ENCODE measurements at regions not wholly inside any gene's neighbourhood (a gene's known extent, or its start where the extent isn't known, plus 50 kb on each side); places are given as distances from the start of the nearest gene placed in this dataset.

GRCh38 chr10:110373857-110374654 lies 69.3 kb upstream of the SMNDC1 start:
- no peaks in the 10 kb centered on the region for H3K27me3 ChIP-seq (ENCODE audit: control insufficient read depth, insufficient read depth, low read length)
- H3K4me1 ChIP-seq (ENCODE audit: control insufficient read depth, insufficient read depth, low read length) = peaks cover 10% of the 10 kb centered on the region
- DNase-seq (ENCODE audit: low read depth in 4 of 6, low spot score in 6 of 6) = no peak
- WGBS (ENCODE audit: insufficient coverage) = 97% methylated on average over 5 of the region's 8 CpGs
- H3K4me3 ChIP-seq (ENCODE audit: low read depth, low read length) = no peak overlapping the region
- H3K27ac ChIP-seq (ENCODE audit: low read depth, low read length) = no peak overlapping the region
- H3K36me3 ChIP-seq (ENCODE audit: control insufficient read depth, insufficient read depth, low read length) = no peaks in the 10 kb centered on the region
- no peaks in the 10 kb centered on the region for H3K9me3 ChIP-seq (ENCODE audit: control insufficient read depth, insufficient read depth, low read length)

DNA sequence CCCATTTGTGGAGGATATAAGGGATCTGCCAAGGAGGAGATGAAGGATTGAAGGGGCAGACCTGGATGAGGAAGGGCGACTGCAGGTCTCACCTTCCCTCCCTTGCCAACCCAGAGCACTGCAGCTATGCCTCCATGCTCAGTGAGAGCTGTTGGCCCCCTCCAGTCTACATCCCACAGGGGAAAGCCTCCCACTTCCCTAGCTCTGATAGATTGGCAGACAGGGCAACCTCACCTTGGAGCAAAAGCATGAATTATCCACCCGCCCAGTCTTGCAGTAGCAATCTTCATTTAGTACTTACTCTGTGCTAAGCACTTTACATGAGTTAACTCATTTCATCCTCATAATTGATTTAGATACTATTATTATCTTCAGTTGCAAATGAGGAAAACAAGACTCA lies 70.4 kb upstream of the SMNDC1 start:
- Histone ChIP-seq H3K4me1 (ENCODE audit: control insufficient read depth, insufficient read depth, low read length) (peaks cover 10% of the 10 kb centered on the region), H3K27ac (ENCODE audit: low read depth, low read length) (no peak overlapping the region), H3K9me3 (ENCODE audit: control insufficient read depth, insufficient read depth, low read length) (no peaks in the 10 kb centered on the region), H3K36me3 (ENCODE audit: control insufficient read depth, insufficient read depth, low read length) (no peaks in the 10 kb centered on the region), H3K27me3 (ENCODE audit: control insufficient read depth, insufficient read depth, low read length) (no peaks in the 10 kb centered on the region), H3K4me3 (ENCODE audit: low read depth, low read length) (no peak overlapping the region)
- no peak for DNase-seq (ENCODE audit: low read depth in 4 of 6, low spot score in 6 of 6)
- WGBS (ENCODE audit: insufficient coverage) = no CpG with 5 or more reads among the region's 2 CpGs

DNA sequence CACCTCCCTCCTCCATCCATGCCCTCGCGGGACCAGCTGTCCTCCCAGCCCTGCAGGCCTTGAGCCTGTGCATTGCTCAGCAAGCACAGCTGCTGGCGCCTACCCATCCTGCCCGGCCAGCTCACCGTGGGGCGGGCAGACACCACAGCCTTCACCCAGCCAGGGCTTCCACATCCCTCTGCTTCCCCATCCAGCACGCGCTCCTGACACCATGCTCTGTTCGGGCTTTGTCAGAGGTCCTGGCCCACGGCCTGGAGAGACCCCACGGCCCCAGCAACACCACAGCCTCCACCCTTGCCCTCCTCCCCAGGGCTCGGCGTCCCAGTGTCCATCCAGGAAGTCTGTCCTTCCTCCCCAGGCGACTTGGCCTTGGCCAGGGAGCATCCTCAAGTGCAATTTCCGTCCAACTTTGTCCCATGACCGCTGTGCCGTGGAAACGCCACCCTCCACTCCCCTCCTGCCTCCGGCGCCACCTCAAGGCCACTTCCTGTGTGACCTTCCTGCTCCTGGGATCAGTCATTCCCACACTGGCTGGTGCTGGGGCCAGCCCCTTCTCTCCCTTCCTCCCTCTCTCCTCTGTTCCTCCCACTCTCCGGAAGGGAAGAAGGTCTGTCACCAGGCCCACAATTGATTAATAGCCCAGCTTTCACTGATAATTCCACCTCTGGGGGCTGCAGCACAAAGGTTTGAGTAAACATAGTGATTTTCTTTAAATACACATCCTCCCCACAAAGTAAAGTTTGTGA lies 71.5 kb upstream of the SMNDC1 start:
- H3K4me1 ChIP-seq (ENCODE audit: control insufficient read depth, insufficient read depth, low read length) = peaks cover 10% of the 10 kb centered on the region
- DNase-seq (ENCODE audit: low read depth in 4 of 6, low spot score in 6 of 6) = no peak
- no peaks in the 10 kb centered on the region for H3K27me3 ChIP-seq (ENCODE audit: control insufficient read depth, insufficient read depth, low read length)
- H3K27ac ChIP-seq (ENCODE audit: low read depth, low read length) = no peak overlapping the region
- H3K4me3 ChIP-seq (ENCODE audit: low read depth, low read length) = no peak overlapping the region
- no peaks in the 10 kb centered on the region for H3K36me3 ChIP-seq (ENCODE audit: control insufficient read depth, insufficient read depth, low read length)
- 77% methylated on average over 20 of the region's 21 CpGs for WGBS (ENCODE audit: insufficient coverage)
- H3K9me3 ChIP-seq (ENCODE audit: control insufficient read depth, insufficient read depth, low read length) = no peaks in the 10 kb centered on the region

DNA sequence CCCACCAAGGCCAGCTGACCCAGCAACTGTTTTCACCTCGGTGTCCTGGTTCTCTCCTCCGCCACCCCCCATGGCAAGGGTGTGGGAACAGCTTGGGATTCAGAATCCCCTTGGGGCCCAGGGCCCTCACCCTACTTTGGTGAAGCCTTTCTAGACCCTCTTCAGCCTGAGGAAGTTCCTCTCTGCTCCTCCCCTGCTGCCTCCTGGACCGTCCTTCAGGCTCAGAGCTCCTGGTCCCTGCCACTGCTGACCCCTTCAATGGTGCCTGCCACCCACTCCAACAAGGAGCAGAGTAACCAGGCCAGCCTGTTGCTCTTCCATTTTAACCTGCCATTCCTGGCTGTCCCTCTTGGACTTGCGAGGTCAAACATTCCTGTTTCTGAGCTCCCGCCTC lies 72.0 kb upstream of the SMNDC1 start:
- DNase-seq (ENCODE audit: low read depth in 4 of 6, low spot score in 6 of 6) = no peak
- 76% methylated on average over 4 of the region's 5 CpGs for WGBS (ENCODE audit: insufficient coverage)
- Histone ChIP-seq H3K4me1 (ENCODE audit: control insufficient read depth, insufficient read depth, low read length) (peaks cover 10% of the 10 kb centered on the region), H3K27me3 (ENCODE audit: control insufficient read depth, insufficient read depth, low read length) (no peaks in the 10 kb centered on the region), H3K9me3 (ENCODE audit: control insufficient read depth, insufficient read depth, low read length) (no peaks in the 10 kb centered on the region), H3K4me3 (ENCODE audit: low read depth, low read length) (no peak overlapping the region), H3K27ac (ENCODE audit: low read depth, low read length) (no peak overlapping the region), H3K36me3 (ENCODE audit: control insufficient read depth, insufficient read depth, low read length) (no peaks in the 10 kb centered on the region)

DNA sequence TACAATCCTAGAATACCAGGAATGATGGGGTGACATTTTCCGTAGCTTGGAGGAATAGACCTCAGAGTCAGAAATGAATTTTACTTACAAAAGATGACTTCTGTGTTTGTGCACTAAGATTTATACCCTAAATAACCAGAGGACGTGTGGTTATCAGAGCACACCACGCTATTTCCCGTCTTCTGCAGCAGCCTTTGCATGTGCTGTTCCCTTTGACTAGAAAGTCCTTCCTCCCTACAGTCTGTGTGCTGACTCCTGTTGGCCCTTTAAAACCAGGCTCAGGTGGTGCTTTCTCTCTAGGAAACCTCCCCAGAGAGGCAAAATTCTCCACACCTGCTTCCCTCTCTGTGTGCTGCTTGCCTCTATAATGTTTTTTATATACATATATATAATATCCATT lies 73.3 kb upstream of the SMNDC1 start:
- WGBS (ENCODE audit: insufficient coverage) = 92% methylated on average over 3 of the region's 4 CpGs
- Histone ChIP-seq H3K9me3 (ENCODE audit: control insufficient read depth, insufficient read depth, low read length) (no peaks in the 10 kb centered on the region), H3K27me3 (ENCODE audit: control insufficient read depth, insufficient read depth, low read length) (no peaks in the 10 kb centered on the region), H3K27ac (ENCODE audit: low read depth, low read length) (no peak overlapping the region), H3K4me1 (ENCODE audit: control insufficient read depth, insufficient read depth, low read length) (peaks cover 10% of the 10 kb centered on the region), H3K36me3 (ENCODE audit: control insufficient read depth, insufficient read depth, low read length) (no peaks in the 10 kb centered on the region), H3K4me3 (ENCODE audit: low read depth, low read length) (no peak overlapping the region)
- no peak for DNase-seq (ENCODE audit: low read depth in 4 of 6, low spot score in 6 of 6)

GRCh38 chr10:110378533-110379108 lies 73.9 kb upstream of the SMNDC1 start:
- H3K4me3 ChIP-seq (ENCODE audit: low read depth, low read length) = no peak overlapping the region
- H3K27me3 ChIP-seq (ENCODE audit: control insufficient read depth, insufficient read depth, low read length) = no peaks in the 10 kb centered on the region
- DNase-seq (ENCODE audit: low read depth in 4 of 6, low spot score in 6 of 6) = no peak
- H3K4me1 ChIP-seq (ENCODE audit: control insufficient read depth, insufficient read depth, low read length) = peaks cover 10% of the 10 kb centered on the region
- no peak overlapping the region for H3K27ac ChIP-seq (ENCODE audit: low read depth, low read length)
- H3K9me3 ChIP-seq (ENCODE audit: control insufficient read depth, insufficient read depth, low read length) = no peaks in the 10 kb centered on the region
- 83% methylated on average over 1 of the region's 6 CpGs for WGBS (ENCODE audit: insufficient coverage)
- H3K36me3 ChIP-seq (ENCODE audit: control insufficient read depth, insufficient read depth, low read length) = no peaks in the 10 kb centered on the region

GRCh38 chr10:110379831-110380230 lies 75.1 kb upstream of the SMNDC1 start:
- Histone ChIP-seq H3K9me3 (ENCODE audit: control insufficient read depth, insufficient read depth, low read length) (no peaks in the 10 kb centered on the region), H3K4me3 (ENCODE audit: low read depth, low read length) (no peak overlapping the region), H3K4me1 (ENCODE audit: control insufficient read depth, insufficient read depth, low read length) (peaks cover 10% of the 10 kb centered on the region), H3K27me3 (ENCODE audit: control insufficient read depth, insufficient read depth, low read length) (no peaks in the 10 kb centered on the region), H3K27ac (ENCODE audit: low read depth, low read length) (no peak overlapping the region), H3K36me3 (ENCODE audit: control insufficient read depth, insufficient read depth, low read length) (no peaks in the 10 kb centered on the region)
- no peak for DNase-seq (ENCODE audit: low read depth in 4 of 6, low spot score in 6 of 6)
- WGBS (ENCODE audit: insufficient coverage) = no CpG with 5 or more reads among the region's 2 CpGs

- H3K4me3 ChIP-seq (ENCODE audit: low read depth, low read length) = no peak overlapping the region
Measured at GRCh38 chr10:110380293-110380692, 75.6 kb upstream of the SMNDC1 start.

DNA sequence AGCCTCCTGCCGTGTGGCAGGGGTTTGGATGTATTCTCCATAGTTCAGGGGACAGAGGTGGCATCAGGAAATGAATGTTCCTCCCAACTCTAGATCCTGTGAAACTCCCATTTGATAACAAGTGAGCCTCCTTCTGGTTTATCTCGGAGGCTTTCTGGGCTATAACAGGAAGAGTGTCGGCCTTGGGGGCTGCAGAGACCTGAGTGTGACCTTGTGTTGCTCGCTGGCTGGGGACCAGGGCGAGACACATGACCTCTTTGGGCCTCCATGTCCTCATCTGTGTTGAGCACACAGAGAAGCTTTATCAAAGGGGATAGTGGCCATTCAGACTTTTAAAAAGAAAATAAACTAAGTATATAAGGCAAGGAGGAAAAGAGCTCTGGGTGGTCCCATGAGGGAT lies 78.0 kb upstream of the SMNDC1 start:
- no peaks in the 10 kb centered on the region for H3K9me3 ChIP-seq (ENCODE audit: control insufficient read depth, insufficient read depth, low read length)
- H3K27me3 ChIP-seq (ENCODE audit: control insufficient read depth, insufficient read depth, low read length) = no peaks in the 10 kb centered on the region
- no peak overlapping the region for H3K4me3 ChIP-seq (ENCODE audit: low read depth, low read length)
- peaks cover under 1% of the 10 kb centered on the region for H3K4me1 ChIP-seq (ENCODE audit: control insufficient read depth, insufficient read depth, low read length)
- no peak for DNase-seq (ENCODE audit: low read depth in 4 of 6, low spot score in 6 of 6)
- 76% methylated on average over 5 of the region's 5 CpGs for WGBS (ENCODE audit: insufficient coverage)
- no peaks in the 10 kb centered on the region for H3K36me3 ChIP-seq (ENCODE audit: control insufficient read depth, insufficient read depth, low read length)
- no peak overlapping the region for H3K27ac ChIP-seq (ENCODE audit: low read depth, low read length)

More at GRCh38 chr10:110380293-110380692, 75.6 kb upstream of the SMNDC1 start:
- H3K27ac ChIP-seq (ENCODE audit: low read depth, low read length) = no peak overlapping the region
- DNase-seq (ENCODE audit: low read depth in 4 of 6, low spot score in 6 of 6) = no peak
- peaks cover 10% of the 10 kb centered on the region for H3K4me1 ChIP-seq (ENCODE audit: control insufficient read depth, insufficient read depth, low read length)
- H3K9me3 ChIP-seq (ENCODE audit: control insufficient read depth, insufficient read depth, low read length) = no peaks in the 10 kb centered on the region
- H3K36me3 ChIP-seq (ENCODE audit: control insufficient read depth, insufficient read depth, low read length) = no peaks in the 10 kb centered on the region
- H3K27me3 ChIP-seq (ENCODE audit: control insufficient read depth, insufficient read depth, low read length) = no peaks in the 10 kb centered on the region

GRCh38 chr10:110387617-110387982 lies 82.9 kb upstream of the SMNDC1 start:
- peaks cover 12% of the 10 kb centered on the region for H3K4me1 ChIP-seq (ENCODE audit: control insufficient read depth, insufficient read depth, low read length)
- no peak overlapping the region for H3K27ac ChIP-seq (ENCODE audit: low read depth, low read length)
- 93% methylated on average over 1 of the region's 1 CpG for WGBS (ENCODE audit: insufficient coverage)
- H3K36me3 ChIP-seq (ENCODE audit: control insufficient read depth, insufficient read depth, low read length) = no peaks in the 10 kb centered on the region
- no peaks in the 10 kb centered on the region for H3K9me3 ChIP-seq (ENCODE audit: control insufficient read depth, insufficient read depth, low read length)
- DNase-seq (ENCODE audit: low read depth in 4 of 6, low spot score in 6 of 6) = no peak
- no peaks in the 10 kb centered on the region for H3K27me3 ChIP-seq (ENCODE audit: control insufficient read depth, insufficient read depth, low read length)
- H3K4me3 ChIP-seq (ENCODE audit: low read depth, low read length) = no peak overlapping the region
